ENCODE measurements at regions not wholly inside any gene's neighbourhood (a gene's known extent, or its start where the extent isn't known, plus 50 kb on each side); places are given as distances from the start of the nearest gene placed in this dataset.
"Not testable (repeated sequence)": the region's sequence is repeated elsewhere in the genome, so short reads cannot be mapped to it uniquely, and the experiment has no call there.

GRCh38 chr18:39618265-39619003, 2052.8 kb upstream of the CELF4 start:
- DNase-seq = no peak

- no peak for DNase-seq
Measured at GRCh38 chr18:39611381-39612100, 2045.9 kb upstream of the CELF4 start.

GRCh38 chr18:39607034-39607433, 2041.4 kb upstream of the CELF4 start:
- no peak for DNase-seq

- DNase-seq = no peak
Measured at GRCh38 chr18:39604836-39605235, 2039.2 kb upstream of the CELF4 start.

GRCh38 chr18:39602131-39602530, 2036.5 kb upstream of the CELF4 start:
- DNase-seq = no peak

- DNase-seq = no peak
Measured at GRCh38 chr18:39600894-39601293, 2035.3 kb upstream of the CELF4 start.

GRCh38 chr18:39599251-39599650, 2033.7 kb upstream of the CELF4 start:
- no peak for DNase-seq

GRCh38 chr18:39596891-39597290, 2031.3 kb upstream of the CELF4 start:
- no peak for DNase-seq

GRCh38 chr18:39596221-39596620, 2030.6 kb upstream of the CELF4 start:
- no peak for DNase-seq

- no peak for DNase-seq
Measured at GRCh38 chr18:39594206-39594605, 2028.6 kb upstream of the CELF4 start.

GRCh38 chr18:39591649-39592048, 2026.1 kb upstream of the CELF4 start:
- no peak for DNase-seq

- DNase-seq = no peak
Measured at GRCh38 chr18:39589496-39589895, 2023.9 kb upstream of the CELF4 start.

- no peak for DNase-seq
Measured at GRCh38 chr18:39587586-39587985, 2022.0 kb upstream of the CELF4 start.

GRCh38 chr18:39586741-39587140, 2021.1 kb upstream of the CELF4 start:
- DNase-seq = no peak

GRCh38 chr18:39574897-39575296, 2009.3 kb upstream of the CELF4 start:
- no peak for DNase-seq

- DNase-seq = no peak
Measured at GRCh38 chr18:39571511-39571910, 2005.9 kb upstream of the CELF4 start.

- not testable (repeated sequence) for DNase-seq
Measured at GRCh38 chr18:39565551-39566230, 2000.1 kb upstream of the CELF4 start.

- no peak for DNase-seq
Measured at GRCh38 chr18:39564716-39565115, 1999.1 kb upstream of the CELF4 start.

- DNase-seq = no peak
Measured at GRCh38 chr18:39561126-39561525, 1995.5 kb upstream of the CELF4 start.

- no peak for DNase-seq
Measured at GRCh38 chr18:39558658-39559057, 1993.1 kb upstream of the CELF4 start.

GRCh38 chr18:39555496-39555895, 1989.9 kb upstream of the CELF4 start:
- DNase-seq = no peak

GRCh38 chr18:39550701-39551100, 1985.1 kb upstream of the CELF4 start:
- DNase-seq = no peak

- DNase-seq = no peak
Measured at GRCh38 chr18:39549144-39549543, 1983.5 kb upstream of the CELF4 start.

- DNase-seq = no peak
Measured at GRCh38 chr18:39531659-39532058, 1966.1 kb upstream of the CELF4 start.
